Esophagus muscularis mucosa (tissue), 4 donors: ENCODE measurements at regions not wholly inside any gene's neighbourhood (a gene's known extent, or its start where the extent isn't known, plus 50 kb on each side); places are given as distances from the start of the nearest gene placed in this dataset.

Experiments
- DNase-seq: peaks from one replicate; pipeline ENCODE4 v3.0.0-alpha.2; 2017; ENCODE audit errors: extremely low spot score
- H3K27ac ChIP-seq, 4 donors: fragments of 200-600 bp; sonication (generic); replicated peaks in 1 of 4; 1 replicate in 3 of 4; 2 replicates in 1 of 4; pipeline ENCODE4 v1.5.1; 2016 to 2019; ENCODE audit warnings: mild to moderate bottlenecking in 1 of 4
- H3K27me3 ChIP-seq, 4 donors: fragments of 200-600 bp; sonication (generic); one replicate each; pipeline versions ENCODE4 v1.5.1 to v1.6.0; 2016 to 2019
- H3K36me3 ChIP-seq, 4 donors: fragments of 200-600 bp; sonication (generic); one replicate each; pipeline ENCODE4 v1.5.1; 2016 to 2019
- H3K4me1 ChIP-seq, 4 donors: fragments of 200-600 bp; sonication (generic); one replicate each; pipeline ENCODE4 v1.5.1; 2016 to 2019
- H3K4me3 ChIP-seq, 4 donors: fragments of 200-600 bp; sonication (generic); 1 replicate in 2 of 4; 2 replicates in 2 of 4; pipeline ENCODE4 v1.5.1; 2016 to 2019; ENCODE audit warnings: mild to moderate bottlenecking in 4 of 4, moderate library complexity in 1 of 4
- H3K9me3 ChIP-seq, 4 donors: fragments of 200-600 bp; sonication (generic); 1 replicate in 3 of 4; 2 replicates in 1 of 4; pipeline ENCODE4 v1.5.1; 2016 to 2019
- EP300 ChIP-seq: sonication (generic); formaldehyde crosslinking; IDR thresholded peaks from one replicate; pipeline ENCODE4 v1.6.1; 2017; ENCODE audit warnings: antibody characterized with exemption
- POLR2A ChIP-seq: fragments of 450-650 bp; IDR thresholded peaks from one replicate; pipeline ENCODE4 v1.6.1; 2017; ENCODE audit warnings: antibody characterized with exemption, moderate library complexity, mild to moderate bottlenecking, low read depth
- POLR2AphosphoS5 ChIP-seq, 2 donors: sonication (generic); formaldehyde crosslinking; IDR thresholded peaks; one replicate each; pipeline ENCODE4 v1.6.1; 2017; ENCODE audit warnings: antibody characterized with exemption in 2 of 2
- WGBS: methylation state at CpG from one replicate; pipeline ENCODE4 v1.1.5; 2018; 5-methylcytosine and 5-hydroxymethylcytosine counted together
- intact Hi-C: fragments of 100-400 bp; cut with DNase I; formaldehyde crosslinking; loops from one replicate; pipeline ENCODE4 v1.15.1; 2023
- TF ChIP-seq, protein P1 (sequence below), 3 experiments: fragments of 200-600 bp in 2 of 3; fragments of 450-650 bp in 1 of 3; sonication (generic) in 2 of 3; IDR thresholded peaks; one replicate each; pipeline ENCODE4 v1.5.1; 2017 to 2019; ENCODE audit warnings: antibody characterized with exemption in 3 of 3, mild to moderate bottlenecking in 2 of 3, moderate library complexity in 1 of 3

DNA sequence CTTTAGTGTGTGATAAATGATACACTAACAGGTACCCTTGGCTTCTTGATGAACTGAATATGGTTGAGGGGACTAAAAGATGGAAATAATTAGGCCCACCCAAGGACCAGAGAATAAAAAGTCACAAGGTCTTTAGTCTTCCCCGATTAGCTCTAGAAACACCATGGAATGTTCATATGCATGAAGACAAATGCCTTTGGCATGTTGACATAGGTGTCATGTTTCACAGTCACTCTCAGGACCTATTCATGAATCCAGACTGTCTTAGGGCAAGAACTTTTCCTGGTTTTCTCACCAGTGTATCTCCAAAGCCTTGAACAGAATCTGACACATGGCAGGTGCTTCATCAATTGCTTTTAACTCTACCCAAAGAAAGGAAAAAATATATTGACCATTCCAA, 412.8 kb downstream of the AJAP1 start:
- TF ChIP-seq POLR2AphosphoS5 (IDR thresholded peaks at IDR 0.05) (no peak), EP300 (no peak), POLR2A (no peak)
- TF ChIP-seq, protein P1, sequence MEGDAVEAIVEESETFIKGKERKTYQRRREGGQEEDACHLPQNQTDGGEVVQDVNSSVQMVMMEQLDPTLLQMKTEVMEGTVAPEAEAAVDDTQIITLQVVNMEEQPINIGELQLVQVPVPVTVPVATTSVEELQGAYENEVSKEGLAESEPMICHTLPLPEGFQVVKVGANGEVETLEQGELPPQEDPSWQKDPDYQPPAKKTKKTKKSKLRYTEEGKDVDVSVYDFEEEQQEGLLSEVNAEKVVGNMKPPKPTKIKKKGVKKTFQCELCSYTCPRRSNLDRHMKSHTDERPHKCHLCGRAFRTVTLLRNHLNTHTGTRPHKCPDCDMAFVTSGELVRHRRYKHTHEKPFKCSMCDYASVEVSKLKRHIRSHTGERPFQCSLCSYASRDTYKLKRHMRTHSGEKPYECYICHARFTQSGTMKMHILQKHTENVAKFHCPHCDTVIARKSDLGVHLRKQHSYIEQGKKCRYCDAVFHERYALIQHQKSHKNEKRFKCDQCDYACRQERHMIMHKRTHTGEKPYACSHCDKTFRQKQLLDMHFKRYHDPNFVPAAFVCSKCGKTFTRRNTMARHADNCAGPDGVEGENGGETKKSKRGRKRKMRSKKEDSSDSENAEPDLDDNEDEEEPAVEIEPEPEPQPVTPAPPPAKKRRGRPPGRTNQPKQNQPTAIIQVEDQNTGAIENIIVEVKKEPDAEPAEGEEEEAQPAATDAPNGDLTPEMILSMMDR (IDR thresholded peaks at IDR 0.05): no peak
- Histone ChIP-seq H3K4me1 (no peaks in the 10 kb centered on the region), H3K27ac (no peak overlapping the region), H3K36me3 (no peaks in the 10 kb centered on the region), H3K4me3 (no peak overlapping the region), H3K9me3 (peaks cover 0 to 16% (median 13%) of the 10 kb centered on the region in 4 donors), H3K27me3 (peaks cover 0 to 5% (median 0%) of the 10 kb centered on the region in 4 donors)
- intact Hi-C loops: no loop called here
- 25% methylated on average over 1 of the region's 1 CpG for WGBS
- DNase-seq: no peak

DNA sequence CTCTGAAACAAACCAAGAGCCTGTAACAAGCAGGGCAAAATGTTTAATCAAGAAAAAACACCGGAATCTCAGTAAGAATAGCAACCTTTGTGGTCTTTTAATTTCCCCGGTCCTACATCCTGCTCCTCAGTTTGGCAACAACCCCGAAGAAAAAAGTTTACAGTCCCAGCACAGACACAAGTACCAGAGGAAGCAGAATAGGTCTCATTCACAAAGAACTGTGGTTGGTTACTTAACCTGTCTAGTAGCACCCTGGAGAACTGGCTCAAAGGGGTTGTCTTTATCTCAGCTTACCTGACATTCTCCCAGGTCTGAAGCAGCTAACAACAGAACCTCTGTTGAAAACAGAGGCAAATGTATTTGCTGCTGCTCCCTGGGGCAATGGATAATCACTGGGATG, 399.3 kb downstream of the AJAP1 start:
- Histone ChIP-seq H3K4me1 (no peaks in the 10 kb centered on the region), H3K4me3 (no peak overlapping the region), H3K27me3 (peaks cover 0 to 4% (median 0%) of the 10 kb centered on the region in 4 donors), H3K9me3 (peaks cover 0 to 14% (median 6%) of the 10 kb centered on the region in 4 donors), H3K36me3 (no peaks in the 10 kb centered on the region), H3K27ac (no peak overlapping the region)
- no peak for DNase-seq
- intact Hi-C loops: no loop called here
- TF ChIP-seq EP300: no peak
- TF ChIP-seq, protein P1 (IDR thresholded peaks at IDR 0.05): no peak
- no peak for TF ChIP-seq POLR2AphosphoS5 (IDR thresholded peaks at IDR 0.05)
- no peak for TF ChIP-seq POLR2A
- 65% methylated on average over 3 of the region's 3 CpGs for WGBS

DNA sequence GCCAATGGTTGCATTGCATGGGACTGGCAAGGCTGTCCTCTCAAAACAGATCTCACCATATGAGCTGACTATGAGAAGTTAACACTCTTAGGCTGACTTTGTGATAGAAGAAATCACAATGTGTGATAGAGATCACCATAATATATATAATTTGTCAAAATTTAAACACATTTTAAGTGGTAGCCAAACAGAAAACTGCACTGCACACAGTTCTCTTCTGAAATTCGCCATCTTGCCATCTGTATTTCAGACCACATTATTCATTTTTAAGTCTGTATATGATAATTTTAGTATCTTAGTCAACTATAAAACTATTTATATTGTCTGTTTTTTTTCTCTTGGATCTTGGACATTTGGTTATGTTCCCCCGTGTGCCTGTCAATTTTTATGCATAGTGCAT, 374.7 kb downstream of the AJAP1 start:
- intact Hi-C loops: no loop called here
- TF ChIP-seq, protein P1 (IDR thresholded peaks at IDR 0.05): no peak
- no peak for TF ChIP-seq POLR2A
- no peak for TF ChIP-seq EP300
- no peak for TF ChIP-seq POLR2AphosphoS5 (IDR thresholded peaks at IDR 0.05)
- Histone ChIP-seq H3K27me3 (peaks cover 0 to 27% (median 0%) of the 10 kb centered on the region in 4 donors), H3K36me3 (no peaks in the 10 kb centered on the region), H3K4me1 (no peaks in the 10 kb centered on the region), H3K9me3 (no peaks in the 10 kb centered on the region), H3K27ac (no peak overlapping the region), H3K4me3 (no peak overlapping the region)
- WGBS: 61% methylated on average over 2 of the region's 2 CpGs
- DNase-seq: no peak

DNA sequence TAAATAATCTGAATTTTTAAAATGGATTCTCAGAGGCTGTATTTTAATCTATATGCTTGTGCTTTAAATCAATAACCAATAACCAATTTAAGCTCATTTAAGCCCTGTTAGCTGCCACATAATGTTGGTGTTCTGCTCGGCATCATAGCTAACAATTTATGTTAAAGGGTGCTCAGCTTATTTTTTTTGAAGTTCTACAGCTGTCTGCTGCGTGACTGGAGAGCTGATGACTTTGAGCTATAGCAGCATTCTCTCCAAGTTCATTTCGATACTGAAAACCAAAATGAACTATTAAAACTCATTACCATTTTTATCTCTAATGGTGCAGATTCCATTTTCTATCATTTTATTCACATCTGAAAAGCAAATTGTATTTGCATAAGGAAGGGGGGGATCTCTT, 357.8 kb downstream of the AJAP1 start:
- no peaks in the 10 kb centered on the region for H3K9me3 ChIP-seq
- TF ChIP-seq POLR2AphosphoS5 (IDR thresholded peaks at IDR 0.05): no peak
- no peak for TF ChIP-seq EP300
- TF ChIP-seq, protein P1 (IDR thresholded peaks at IDR 0.05): no peak
- TF ChIP-seq POLR2A: no peak
- WGBS: 32% methylated on average over 3 of the region's 3 CpGs
- H3K27me3 ChIP-seq: peaks cover 0 to 41% (median 0%) of the 10 kb centered on the region in 4 donors
- no peak overlapping the region for H3K27ac ChIP-seq
- H3K36me3 ChIP-seq: no peaks in the 10 kb centered on the region
- no peaks in the 10 kb centered on the region for H3K4me1 ChIP-seq
- intact Hi-C loops: no loop called here
- DNase-seq: no peak
- no peak overlapping the region for H3K4me3 ChIP-seq

DNA sequence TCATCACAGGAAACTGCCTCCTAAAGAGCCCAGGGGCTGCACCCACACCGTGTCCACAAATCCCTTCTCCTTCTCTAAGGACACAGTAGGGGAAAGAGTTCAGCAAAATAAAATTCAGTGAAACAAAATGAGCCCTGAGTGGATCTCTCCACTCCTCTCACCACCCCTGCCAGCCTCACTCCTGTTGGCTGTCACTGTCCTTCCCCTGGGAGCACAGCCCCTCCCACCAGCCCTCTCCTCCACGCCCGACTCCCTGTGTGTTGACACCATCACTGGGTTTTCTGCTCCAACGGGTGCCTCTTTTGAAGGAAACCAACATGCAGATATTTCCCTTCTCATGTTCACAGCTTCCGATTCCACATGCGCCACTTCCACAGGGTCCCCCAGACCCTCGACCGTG, 356.2 kb downstream of the AJAP1 start:
- peak; percentile 89 for DNase-seq
- Histone ChIP-seq H3K4me3 (no peak overlapping the region), H3K36me3 (no peaks in the 10 kb centered on the region), H3K27me3 (peaks cover 0 to 41% (median 0%) of the 10 kb centered on the region in 4 donors), H3K27ac (no peak overlapping the region), H3K4me1 (no peaks in the 10 kb centered on the region), H3K9me3 (no peaks in the 10 kb centered on the region)
- intact Hi-C loops: no loop called here
- no peak for TF ChIP-seq EP300
- no peak for TF ChIP-seq POLR2A
- 59% methylated on average over 8 of the region's 8 CpGs for WGBS
